Mammary epithelial cell (primary cell): ENCODE measurements at regions not wholly inside any gene's neighbourhood (a gene's known extent, or its start where the extent isn't known, plus 50 kb on each side); places are given as distances from the start of the nearest gene placed in this dataset.

Source experiments
- EZH2 ChIP-seq: IDR thresholded peaks from 2 replicates; pipeline ENCODE4 v1.6.1; 2012; ENCODE audit warnings: low read length, inconsistent platforms, borderline replicate concordance
- TF ChIP-seq, protein P1 (sequence below), 2 donors: IDR thresholded peaks in 1 of 2; conservative IDR thresholded peaks in 1 of 2; 2 replicates each; pipeline ENCODE4 v1.5.1; 2011 to 2012; ENCODE audit warnings: inconsistent platforms in 2 of 2, low read length in 2 of 2, mild to moderate bottlenecking in 2 of 2, control low read depth in 1 of 2, low read depth in 1 of 2; ENCODE audit not compliant: insufficient read depth in 1 of 2; ENCODE audit errors: extremely low read depth in 1 of 2

- TF ChIP-seq, protein P1, sequence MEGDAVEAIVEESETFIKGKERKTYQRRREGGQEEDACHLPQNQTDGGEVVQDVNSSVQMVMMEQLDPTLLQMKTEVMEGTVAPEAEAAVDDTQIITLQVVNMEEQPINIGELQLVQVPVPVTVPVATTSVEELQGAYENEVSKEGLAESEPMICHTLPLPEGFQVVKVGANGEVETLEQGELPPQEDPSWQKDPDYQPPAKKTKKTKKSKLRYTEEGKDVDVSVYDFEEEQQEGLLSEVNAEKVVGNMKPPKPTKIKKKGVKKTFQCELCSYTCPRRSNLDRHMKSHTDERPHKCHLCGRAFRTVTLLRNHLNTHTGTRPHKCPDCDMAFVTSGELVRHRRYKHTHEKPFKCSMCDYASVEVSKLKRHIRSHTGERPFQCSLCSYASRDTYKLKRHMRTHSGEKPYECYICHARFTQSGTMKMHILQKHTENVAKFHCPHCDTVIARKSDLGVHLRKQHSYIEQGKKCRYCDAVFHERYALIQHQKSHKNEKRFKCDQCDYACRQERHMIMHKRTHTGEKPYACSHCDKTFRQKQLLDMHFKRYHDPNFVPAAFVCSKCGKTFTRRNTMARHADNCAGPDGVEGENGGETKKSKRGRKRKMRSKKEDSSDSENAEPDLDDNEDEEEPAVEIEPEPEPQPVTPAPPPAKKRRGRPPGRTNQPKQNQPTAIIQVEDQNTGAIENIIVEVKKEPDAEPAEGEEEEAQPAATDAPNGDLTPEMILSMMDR (conservative IDR thresholded peaks at IDR 0.05 in 1 of 2, IDR thresholded peaks at IDR 0.05 in 1 of 2; ENCODE audit: extremely low read depth in 1 of 2, insufficient read depth in 1 of 2, low read depth in 1 of 2, low read length in 2 of 2): no peak
- TF ChIP-seq EZH2: no peak
These were observed 84.3 kb downstream of the TENT5C start for GRCh38 chr1:117689997-117690625.
